NCI-H460 (cell line): ENCODE measurements at regions not wholly inside any gene's neighbourhood (a gene's known extent, or its start where the extent isn't known, plus 50 kb on each side); places are given as distances from the start of the nearest gene placed in this dataset.

Source experiments
- DNase-seq: peaks from one replicate; pipeline ENCODE4 v3.0.0-alpha.2; 2016; ENCODE audit warnings: low read depth; ENCODE audit errors: extremely low read depth

- DNase-seq, result no peak
Observed at GRCh38 chr1:37267111-37267835, 207.1 kb upstream of the ZC3H12A start.

GRCh38 chr1:37270639-37271038 is 203.7 kb upstream of the ZC3H12A start:
- DNase-seq, result no peak

DNA sequence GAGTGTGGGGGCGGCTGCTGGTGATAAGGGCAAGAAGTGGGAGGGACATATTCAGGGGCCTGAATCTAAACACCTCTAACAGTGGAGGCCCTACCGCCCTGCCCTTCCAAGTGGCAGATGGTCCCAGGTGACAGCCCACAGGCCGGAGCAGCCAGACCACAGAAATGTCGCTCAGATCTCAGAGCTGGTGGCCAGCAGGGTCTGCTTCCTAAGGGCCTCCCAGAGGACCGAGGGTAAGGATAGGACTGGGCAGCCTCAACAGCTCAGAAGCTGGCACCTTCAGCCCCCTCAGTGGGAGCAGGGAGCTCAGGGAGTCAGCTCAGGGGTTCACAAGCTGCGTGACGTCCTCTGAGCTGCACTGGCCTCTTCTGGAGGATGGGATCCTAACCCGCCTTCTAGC is 201.8 kb upstream of the ZC3H12A start:
- DNase-seq, result no peak

DNA sequence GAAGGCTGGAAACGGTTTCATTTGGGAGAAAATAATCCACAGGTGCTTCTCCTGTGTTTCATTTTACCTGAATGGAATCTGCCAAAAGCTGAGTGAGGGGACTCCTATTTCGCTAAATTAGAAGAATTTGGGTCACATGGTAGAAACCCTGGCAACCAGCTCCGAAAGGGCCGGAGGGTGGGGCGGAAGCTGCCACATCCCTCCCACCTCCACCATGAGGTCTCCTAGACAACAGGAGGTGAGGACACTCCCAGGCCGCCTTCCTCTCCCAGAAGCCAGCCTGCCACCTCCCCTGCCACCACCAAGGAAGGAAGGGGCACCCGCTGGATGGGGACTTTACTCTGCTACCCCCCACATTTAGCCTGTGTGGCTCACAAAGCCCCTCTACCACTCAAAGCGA is 199.9 kb upstream of the ZC3H12A start:
- no peak for DNase-seq

- DNase-seq, result no peak
Observed at GRCh38 chr1:37274938-37275631, 199.3 kb upstream of the ZC3H12A start.

DNA sequence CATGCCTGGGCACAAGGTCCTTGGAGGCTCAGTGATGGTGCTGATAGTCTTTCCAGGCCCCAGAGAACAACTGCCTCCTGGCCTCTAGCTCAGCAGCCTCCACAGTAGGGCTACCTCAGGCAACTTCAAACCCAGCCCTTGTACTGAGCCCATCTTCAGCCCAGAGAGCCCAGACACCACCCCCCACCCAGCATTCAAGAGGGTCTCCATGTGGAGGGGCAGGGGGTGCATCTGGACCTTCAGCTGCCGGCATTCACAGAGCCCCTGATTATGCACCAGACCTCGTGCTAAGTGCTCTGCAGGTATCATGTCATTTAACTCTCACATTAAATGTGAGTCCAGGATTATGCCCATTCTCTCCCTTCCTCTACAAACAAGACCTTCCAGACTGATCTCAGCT is 197.0 kb upstream of the ZC3H12A start:
- no peak for DNase-seq

DNA sequence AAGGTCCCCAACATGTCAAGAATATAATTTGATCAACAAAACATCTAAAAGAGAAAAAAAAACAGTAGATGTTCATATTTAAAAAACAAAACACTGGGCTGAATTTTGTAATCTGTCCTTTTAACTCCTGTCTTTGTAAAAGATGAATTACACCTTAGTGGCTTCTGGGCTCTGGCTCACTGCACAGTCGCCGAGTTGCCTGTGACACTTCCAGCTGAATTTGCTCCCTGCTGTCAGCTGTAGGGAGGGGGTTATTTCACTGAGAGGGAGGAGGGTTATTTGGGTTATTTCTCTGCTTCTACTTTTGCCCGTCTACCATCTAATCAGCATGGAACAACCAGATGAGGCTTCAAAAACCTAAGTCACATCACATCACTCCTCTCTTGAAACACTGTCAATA is 193.0 kb upstream of the ZC3H12A start:
- DNase-seq, result no peak

DNA sequence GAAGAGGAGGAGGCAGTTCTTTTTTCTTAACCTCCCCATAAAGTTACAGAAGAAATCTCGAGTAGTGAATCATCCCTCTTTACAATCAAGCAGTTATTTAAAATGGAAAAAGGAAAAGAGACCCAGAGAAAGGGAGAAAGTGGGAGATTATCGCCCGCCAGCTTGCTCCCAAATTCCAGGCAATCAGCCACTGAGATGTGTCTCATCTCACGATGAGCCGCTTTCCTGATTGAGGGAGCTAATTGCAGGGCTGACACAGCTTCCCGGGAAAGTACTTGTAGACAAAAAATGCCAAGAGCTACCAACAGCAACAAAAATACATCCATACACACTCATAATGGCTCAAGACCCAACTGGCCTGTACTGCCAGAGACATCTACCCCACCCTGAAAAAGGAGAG is 191.6 kb upstream of the ZC3H12A start:
- DNase-seq, result no peak

GRCh38 chr1:37284053-37284452 is 190.3 kb upstream of the ZC3H12A start:
- DNase-seq, result no peak

GRCh38 chr1:37286881-37287280 is 187.5 kb upstream of the ZC3H12A start:
- no peak for DNase-seq

DNA sequence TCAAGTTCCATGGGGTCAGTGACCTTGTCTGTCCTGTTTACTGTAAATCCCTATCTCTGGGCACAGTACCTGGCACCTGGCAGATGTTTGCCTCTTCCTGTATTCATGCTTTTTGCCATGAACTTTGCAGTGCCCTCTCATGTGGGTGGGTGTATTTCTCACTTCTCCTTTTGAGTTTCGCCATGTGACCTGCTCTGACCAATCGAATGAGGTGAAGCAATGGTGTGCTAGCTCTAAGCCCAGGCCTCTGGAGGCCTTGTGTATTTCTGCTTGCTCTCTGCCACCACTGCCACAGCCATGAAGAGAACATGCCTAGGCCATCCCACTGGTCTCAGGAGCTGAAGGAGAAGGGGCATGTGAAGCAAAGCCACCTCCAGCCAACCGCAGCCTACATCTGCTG is 185.5 kb upstream of the ZC3H12A start:
- DNase-seq, result no peak

- DNase-seq, result no peak
Observed at GRCh38 chr1:37290718-37291117, 183.7 kb upstream of the ZC3H12A start.

DNA sequence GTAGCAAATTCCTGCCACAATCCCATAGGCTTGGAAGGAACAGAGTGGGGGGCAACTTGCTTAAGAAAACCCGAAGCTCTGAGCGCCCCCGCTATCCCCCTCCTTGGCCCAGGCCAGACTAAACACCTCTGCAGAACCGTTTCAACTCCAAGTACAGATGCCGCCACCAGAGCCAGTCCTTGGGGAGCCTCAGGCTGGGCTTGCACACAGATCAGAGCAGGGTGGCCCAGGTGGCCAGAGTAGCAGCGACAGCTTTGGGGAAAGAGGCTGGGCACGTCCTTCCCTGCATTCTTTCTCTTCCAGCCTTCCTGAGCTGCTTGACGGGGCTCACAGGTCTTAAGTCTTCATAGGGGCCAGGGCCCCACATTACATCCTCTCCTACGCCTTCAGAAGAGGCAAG is 181.6 kb upstream of the ZC3H12A start:
- DNase-seq, result no peak

DNA sequence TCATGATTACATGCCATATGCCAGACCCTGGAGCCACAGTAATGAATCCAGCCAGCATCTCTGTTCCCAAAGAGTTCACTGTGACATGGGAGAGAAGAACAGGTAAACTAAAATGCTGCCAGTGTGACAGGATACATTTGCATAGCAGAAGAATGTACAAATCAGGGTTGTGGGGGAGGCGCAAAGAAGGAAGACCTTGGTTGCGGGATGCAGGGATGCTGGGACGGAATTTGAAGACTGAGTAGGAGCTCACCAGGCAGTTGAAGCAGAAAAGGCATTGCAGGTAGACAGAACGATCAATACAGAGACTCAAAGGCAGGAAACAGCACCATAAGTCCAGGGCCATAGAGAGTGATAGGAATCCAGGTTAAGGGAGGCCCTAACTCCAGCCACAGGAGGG is 180.3 kb upstream of the ZC3H12A start:
- no peak for DNase-seq

- DNase-seq, result no peak
Observed at GRCh38 chr1:37294529-37294928, 179.9 kb upstream of the ZC3H12A start.

DNA sequence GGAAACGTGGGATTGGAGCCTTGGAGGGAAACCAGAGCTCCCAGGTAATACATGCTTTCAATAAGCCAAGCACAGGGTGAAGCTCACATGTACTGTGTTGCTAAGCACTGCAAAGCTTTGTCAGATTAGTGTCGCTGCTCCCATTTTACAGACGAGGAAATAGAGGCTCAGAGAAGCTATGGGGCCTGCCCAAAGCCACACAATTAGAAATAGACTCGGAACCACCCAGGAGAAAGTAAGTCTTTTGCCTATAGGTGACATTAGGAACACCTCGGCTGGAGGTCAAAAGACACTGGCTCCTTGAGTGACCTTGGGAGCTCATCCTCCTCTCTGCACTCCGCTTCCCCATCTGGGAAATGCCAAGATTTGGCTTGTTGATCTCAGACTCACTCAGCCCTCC is 175.6 kb upstream of the ZC3H12A start:
- DNase-seq, result no peak

DNA sequence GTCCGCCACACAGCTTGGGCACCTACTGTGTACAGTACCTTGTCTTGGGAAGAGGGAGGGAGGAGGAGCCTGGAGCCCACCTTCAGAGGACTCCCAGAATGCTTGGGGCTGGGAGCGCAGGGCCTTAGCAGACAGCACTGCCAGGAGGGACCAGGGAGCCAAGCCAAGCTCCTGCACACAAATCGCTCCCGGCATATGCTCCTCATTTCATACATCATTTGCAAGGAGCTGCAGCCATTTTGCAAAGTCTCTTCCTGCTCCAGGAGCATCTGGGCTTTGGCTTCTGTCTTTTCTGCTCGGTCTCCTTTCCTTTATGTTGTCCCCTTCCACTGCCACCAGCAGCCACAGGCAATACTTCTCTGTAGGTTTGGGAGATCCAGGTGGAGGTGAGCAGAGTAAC is 175.2 kb upstream of the ZC3H12A start:
- DNase-seq, result no peak

GRCh38 chr1:37303884-37304574 is 170.4 kb upstream of the ZC3H12A start:
- DNase-seq, result no peak

DNA sequence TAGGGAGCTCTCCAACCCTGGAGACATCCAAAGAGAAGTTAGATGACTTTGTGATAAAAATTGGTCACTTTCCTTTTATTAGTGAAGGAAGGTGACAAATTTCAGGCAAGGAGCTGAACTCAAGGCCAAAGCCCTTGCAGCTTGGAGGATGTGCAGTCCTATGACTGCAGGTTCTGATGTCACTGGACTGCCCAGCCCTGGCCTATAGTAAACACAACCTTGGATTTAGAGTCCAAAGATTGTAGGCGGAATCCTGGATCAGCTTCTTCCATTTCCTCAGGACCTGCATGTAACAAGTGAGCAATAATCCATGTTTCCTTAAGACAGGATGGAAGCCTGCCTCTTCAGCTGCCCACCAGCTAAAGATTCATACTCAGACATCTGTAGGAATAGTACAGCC is 169.3 kb upstream of the ZC3H12A start:
- DNase-seq, result no peak

DNA sequence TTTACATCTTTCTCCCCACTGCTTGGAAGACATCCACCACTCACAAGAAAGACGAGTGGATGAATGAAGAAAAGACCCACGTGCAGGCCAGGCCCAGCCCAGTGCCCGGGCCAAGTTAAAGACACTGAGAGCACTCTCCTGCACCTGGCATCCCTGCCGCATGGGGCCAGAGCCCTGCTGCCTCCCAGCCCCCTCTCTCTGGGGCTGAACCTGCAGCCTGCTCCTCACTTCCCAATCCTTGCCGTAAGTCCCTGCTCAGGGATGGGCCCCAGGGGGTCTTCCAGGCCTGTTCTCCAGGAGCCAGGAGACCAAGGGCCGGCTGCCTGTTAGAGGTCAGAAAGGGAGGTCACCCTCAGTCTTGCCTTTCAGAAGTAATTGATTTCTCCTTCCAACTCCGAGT is 168.5 kb upstream of the ZC3H12A start:
- DNase-seq, result no peak

GRCh38 chr1:37306461-37306860 is 167.9 kb upstream of the ZC3H12A start:
- no peak for DNase-seq

- DNase-seq, result no peak
Observed at GRCh38 chr1:37306871-37307270, 167.5 kb upstream of the ZC3H12A start.
